SK-N-SH treated with all-trans-retinoic acid at 6 μM for 48 hours (cell line): ENCODE measurements at regions not wholly inside any gene's neighbourhood (a gene's known extent, or its start where the extent isn't known, plus 50 kb on each side); places are given as distances from the start of the nearest gene placed in this dataset.

Source experiments
- ARNTL ChIP-seq: fragments of 450-650 bp; formaldehyde crosslinking; IDR thresholded peaks from 2 replicates; pipeline ENCODE4 v1.5.0; 2020; ENCODE audit warnings: low read depth, mild to moderate bottlenecking, moderate library complexity, borderline replicate concordance
- BACH2 ChIP-seq: fragments of 250-450 bp; sonication (Bioruptor Pico); IDR thresholded peaks from 2 replicates; pipeline ENCODE4 v1.9.0; 2021; ENCODE audit warnings: mild to moderate bottlenecking, borderline replicate concordance
- CSDC2 ChIP-seq: fragments of 250-450 bp; sonication (Bioruptor Pico); IDR thresholded peaks from 2 replicates; pipeline ENCODE4 v1.5.0; 2020; ENCODE audit warnings: mild to moderate bottlenecking, moderate library complexity
- ESRRG ChIP-seq: fragments of 250-450 bp; sonication (Bioruptor Pico); IDR thresholded peaks from 2 replicates; pipeline ENCODE4 v1.6.1; 2021; ENCODE audit warnings: mild to moderate bottlenecking
- PPARA ChIP-seq: fragments of 250-450 bp; sonication (Bioruptor Pico); IDR thresholded peaks from 2 replicates; pipeline ENCODE4 v1.5.0; 2020; ENCODE audit warnings: mild to moderate bottlenecking, borderline replicate concordance
- SNAI2 ChIP-seq: fragments of 250-450 bp; sonication (Bioruptor Pico); IDR thresholded peaks from 2 replicates; pipeline ENCODE4 v1.5.0; 2020; ENCODE audit warnings: mild to moderate bottlenecking, moderate library complexity
- ZFP3 ChIP-seq: fragments of 250-450 bp; sonication (Bioruptor Pico); IDR thresholded peaks from 2 replicates; pipeline ENCODE4 v1.5.0; 2020; ENCODE audit warnings: mild to moderate bottlenecking, moderate library complexity
- ZNF565 ChIP-seq: fragments of 450-650 bp; formaldehyde crosslinking; conservative IDR thresholded peaks from 2 replicates; pipeline ENCODE4 v1.5.0; 2020; ENCODE audit warnings: low read depth, mild to moderate bottlenecking, moderate library complexity
- ZNF70 ChIP-seq: fragments of 450-650 bp; formaldehyde crosslinking; IDR thresholded peaks from 2 replicates; pipeline ENCODE4 v1.5.0; 2020; ENCODE audit warnings: mild to moderate bottlenecking, moderate library complexity
- TF ChIP-seq, protein P1 (sequence below): fragments of 250-450 bp; sonication (Bioruptor Pico); IDR thresholded peaks from 2 replicates; pipeline ENCODE4 v1.8.0; 2020; ENCODE audit warnings: mild to moderate bottlenecking, moderate library complexity, borderline replicate concordance
- TF ChIP-seq, protein P2 (sequence below): fragments of 250-450 bp; sonication (Bioruptor Pico); IDR thresholded peaks from 2 replicates; pipeline ENCODE4 v1.5.1; 2021; ENCODE audit warnings: mild to moderate bottlenecking, moderate library complexity

DNA sequence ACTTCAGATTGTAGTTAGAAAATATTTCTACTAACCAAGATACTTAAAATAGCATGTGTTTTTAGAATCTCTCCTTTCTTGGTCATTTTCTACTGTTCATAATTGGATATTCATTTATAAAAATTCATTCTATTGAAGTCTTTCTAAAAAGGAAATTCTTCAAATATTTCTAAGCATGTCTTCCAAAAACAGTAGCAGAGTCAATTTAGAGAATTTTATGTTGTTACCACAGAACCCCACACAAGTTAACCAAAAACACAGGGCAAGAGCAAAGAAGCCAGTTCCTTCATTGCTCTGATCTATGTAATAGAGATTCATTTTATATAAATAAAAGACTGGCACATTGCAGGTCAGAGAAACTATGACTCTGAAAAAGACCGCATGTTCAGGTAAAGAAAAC, 345.1 kb upstream of the PITX2 start:
- TF ChIP-seq ARNTL (no peak), PPARA (CRISPR knock-in tag) (no peak), ZNF70 (CRISPR knock-in tag) (no peak), CSDC2 (CRISPR knock-in tag) (no peak), ZNF565 (CRISPR knock-in tag) (no peak), ZFP3 (no peak), ESRRG (CRISPR knock-in tag) (no peak), SNAI2 (CRISPR knock-in tag) (no peak), BACH2 (CRISPR knock-in tag) (no peak)
- TF ChIP-seq, protein P1, sequence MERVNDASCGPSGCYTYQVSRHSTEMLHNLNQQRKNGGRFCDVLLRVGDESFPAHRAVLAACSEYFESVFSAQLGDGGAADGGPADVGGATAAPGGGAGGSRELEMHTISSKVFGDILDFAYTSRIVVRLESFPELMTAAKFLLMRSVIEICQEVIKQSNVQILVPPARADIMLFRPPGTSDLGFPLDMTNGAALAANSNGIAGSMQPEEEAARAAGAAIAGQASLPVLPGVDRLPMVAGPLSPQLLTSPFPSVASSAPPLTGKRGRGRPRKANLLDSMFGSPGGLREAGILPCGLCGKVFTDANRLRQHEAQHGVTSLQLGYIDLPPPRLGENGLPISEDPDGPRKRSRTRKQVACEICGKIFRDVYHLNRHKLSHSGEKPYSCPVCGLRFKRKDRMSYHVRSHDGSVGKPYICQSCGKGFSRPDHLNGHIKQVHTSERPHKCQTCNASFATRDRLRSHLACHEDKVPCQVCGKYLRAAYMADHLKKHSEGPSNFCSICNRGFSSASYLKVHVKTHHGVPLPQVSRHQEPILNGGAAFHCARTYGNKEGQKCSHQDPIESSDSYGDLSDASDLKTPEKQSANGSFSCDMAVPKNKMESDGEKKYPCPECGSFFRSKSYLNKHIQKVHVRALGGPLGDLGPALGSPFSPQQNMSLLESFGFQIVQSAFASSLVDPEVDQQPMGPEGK (CRISPR knock-in tag) = no peak
- TF ChIP-seq, protein P2, sequence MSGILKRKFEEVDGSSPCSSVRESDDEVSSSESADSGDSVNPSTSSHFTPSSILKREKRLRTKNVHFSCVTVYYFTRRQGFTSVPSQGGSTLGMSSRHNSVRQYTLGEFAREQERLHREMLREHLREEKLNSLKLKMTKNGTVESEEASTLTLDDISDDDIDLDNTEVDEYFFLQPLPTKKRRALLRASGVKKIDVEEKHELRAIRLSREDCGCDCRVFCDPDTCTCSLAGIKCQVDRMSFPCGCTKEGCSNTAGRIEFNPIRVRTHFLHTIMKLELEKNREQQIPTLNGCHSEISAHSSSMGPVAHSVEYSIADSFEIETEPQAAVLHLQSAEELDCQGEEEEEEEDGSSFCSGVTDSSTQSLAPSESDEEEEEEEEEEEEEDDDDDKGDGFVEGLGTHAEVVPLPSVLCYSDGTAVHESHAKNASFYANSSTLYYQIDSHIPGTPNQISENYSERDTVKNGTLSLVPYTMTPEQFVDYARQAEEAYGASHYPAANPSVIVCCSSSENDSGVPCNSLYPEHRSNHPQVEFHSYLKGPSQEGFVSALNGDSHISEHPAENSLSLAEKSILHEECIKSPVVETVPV (CRISPR knock-in tag) = no peak
